NCI-H2171 treated with DMSO at 0.1 percent for 48 hours (cell line): ENCODE measurements at regions not wholly inside any gene's neighbourhood (a gene's known extent, or its start where the extent isn't known, plus 50 kb on each side); places are given as distances from the start of the nearest gene placed in this dataset.
"Not testable (repeated sequence)": the region's sequence is repeated elsewhere in the genome, so short reads cannot be mapped to it uniquely, and the experiment has no call there.

ENCODE experiments used
- DNase-seq: peaks from one replicate; lab custom pipeline; 2025; lab: John Stamatoyannopoulos, UW

- no peak for DNase-seq
These were observed 253.5 kb upstream of the GRIN3A start for GRCh38 chr9:101991926-101992325.

GRCh38 chr9:101977614-101978210, 239.3 kb upstream of the GRIN3A start:
- peak; percentile 67 for DNase-seq

- DNase-seq = peak; percentile 78
These were observed 232.2 kb upstream of the GRIN3A start for GRCh38 chr9:101970609-101971008.

DNA sequence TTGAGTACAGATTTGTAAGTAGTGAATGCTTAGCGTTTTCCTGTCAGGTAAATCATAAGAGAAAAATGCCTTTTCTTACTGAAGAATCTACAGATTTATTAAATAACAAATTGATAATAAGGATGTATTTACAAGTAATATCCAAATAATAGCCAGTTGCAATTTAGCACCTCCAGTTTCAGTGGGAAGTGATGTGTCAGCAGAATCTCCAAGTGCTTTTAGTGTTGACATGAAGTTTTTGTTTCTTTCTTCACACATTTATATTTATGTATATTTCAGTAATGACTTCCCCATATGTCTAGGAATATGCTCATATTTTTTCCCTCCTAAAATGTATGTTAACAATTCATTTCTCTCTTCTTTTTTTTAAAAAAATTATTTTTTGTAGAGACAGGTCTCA, 229.9 kb upstream of the GRIN3A start:
- DNase-seq = no peak

GRCh38 chr9:101966691-101967090, 228.2 kb upstream of the GRIN3A start:
- DNase-seq = peak; percentile 36

- DNase-seq = no peak
These were observed 219.3 kb upstream of the GRIN3A start for GRCh38 chr9:101957705-101958104.

- no peak for DNase-seq
These were observed 213.2 kb upstream of the GRIN3A start for GRCh38 chr9:101951598-101951997.

DNA sequence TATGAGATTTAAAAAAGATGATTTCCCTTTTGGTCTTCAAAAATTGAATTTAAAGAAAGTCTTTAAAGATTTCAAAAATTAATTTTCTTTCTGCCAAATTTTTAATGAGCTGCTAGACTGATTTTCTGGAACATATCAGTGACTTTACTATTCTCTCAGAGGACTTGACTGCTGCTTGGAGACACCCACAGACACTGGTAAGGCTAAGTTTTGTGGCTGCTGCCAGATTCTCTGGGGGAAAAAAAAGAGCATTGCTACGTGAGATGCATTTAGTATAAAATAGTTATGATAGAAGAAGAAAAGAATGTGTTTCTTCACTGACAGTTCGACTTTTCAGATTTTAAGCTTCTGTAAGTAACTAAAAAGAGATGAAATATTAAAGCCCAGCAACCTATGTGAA, 193.3 kb upstream of the GRIN3A start:
- DNase-seq = no peak

- DNase-seq = no peak
These were observed 192.3 kb upstream of the GRIN3A start for GRCh38 chr9:101930783-101931182.

DNA sequence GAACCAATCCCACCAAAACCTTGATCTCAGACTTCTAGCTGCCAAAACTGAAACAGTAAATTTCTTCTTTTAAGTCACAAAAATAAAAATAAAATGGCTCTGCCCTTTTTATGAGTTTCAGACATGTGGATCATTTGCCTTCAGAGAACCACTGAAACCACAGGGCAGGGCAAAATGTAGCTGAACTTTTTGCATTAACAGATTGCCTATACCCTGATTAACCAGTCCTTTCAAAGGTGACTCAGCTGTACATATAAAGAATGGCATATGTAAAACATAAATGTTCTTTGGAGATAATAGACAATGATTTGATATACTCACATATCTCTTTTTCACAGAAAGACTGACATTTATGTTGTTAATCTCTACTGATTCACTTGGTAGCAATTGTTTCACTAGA, 187.1 kb upstream of the GRIN3A start:
- DNase-seq = no peak

DNA sequence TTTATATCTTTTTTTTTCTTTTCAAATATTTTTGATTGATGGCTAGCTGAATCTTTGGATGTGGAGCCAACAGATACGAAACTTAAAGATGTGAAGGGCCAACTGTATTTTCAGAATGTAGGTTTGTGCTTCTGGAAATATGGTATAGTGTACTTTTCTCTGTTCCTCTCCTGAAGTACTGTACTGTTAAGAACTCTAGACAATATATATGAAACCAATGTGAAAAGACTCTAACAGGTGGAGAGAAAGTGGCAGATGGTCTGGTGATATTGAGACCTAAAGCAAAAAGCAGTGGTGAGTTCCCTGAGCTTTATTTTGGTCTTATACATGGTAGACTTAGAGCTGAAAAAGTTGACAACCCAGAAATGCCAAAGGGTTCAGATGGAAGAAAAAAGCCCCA, 185.0 kb upstream of the GRIN3A start:
- peak; percentile 68 for DNase-seq

- DNase-seq = not testable (repeated sequence)
These were observed 178.5 kb upstream of the GRIN3A start for GRCh38 chr9:101916948-101917347.

DNA sequence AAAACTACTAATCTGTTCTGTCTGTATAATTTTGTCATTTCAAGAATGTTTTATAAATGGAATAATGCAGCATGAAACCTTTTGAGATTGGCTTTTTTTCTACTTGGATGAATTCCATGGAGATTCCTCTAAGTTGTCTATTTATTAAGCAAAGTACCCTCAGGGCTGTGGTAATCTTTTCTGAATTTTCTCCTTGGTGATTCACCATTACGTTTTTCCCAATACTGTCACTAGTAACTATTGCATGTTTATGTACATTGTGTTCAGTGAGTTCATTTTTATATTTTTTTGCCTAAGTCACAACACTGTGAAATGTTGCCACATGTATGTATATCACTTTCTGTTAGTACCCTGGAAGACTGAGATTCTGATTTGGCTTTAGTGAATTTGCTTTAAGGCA, 177.0 kb upstream of the GRIN3A start:
- no peak for DNase-seq

- no peak for DNase-seq
These were observed 174.3 kb upstream of the GRIN3A start for GRCh38 chr9:101912698-101913097.

DNA sequence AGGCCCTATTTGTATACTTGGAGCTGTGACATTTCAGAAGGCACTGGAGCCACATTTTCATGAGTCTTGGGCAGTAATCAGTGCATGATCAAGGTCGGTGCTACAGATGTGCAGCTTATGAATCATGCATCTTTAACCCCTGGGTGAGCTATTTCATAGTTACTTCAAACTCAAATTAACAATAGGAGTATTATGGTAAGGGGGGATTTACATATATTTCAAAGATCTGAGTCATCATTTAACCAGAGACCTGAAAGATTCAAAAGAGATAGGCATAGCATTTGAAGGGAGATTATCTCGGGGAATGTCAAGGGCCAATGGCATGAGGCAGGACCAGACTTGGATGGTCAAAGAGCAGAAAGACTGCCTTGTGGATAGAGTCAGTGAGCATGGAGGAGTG, 169.0 kb upstream of the GRIN3A start:
- DNase-seq = no peak

DNA sequence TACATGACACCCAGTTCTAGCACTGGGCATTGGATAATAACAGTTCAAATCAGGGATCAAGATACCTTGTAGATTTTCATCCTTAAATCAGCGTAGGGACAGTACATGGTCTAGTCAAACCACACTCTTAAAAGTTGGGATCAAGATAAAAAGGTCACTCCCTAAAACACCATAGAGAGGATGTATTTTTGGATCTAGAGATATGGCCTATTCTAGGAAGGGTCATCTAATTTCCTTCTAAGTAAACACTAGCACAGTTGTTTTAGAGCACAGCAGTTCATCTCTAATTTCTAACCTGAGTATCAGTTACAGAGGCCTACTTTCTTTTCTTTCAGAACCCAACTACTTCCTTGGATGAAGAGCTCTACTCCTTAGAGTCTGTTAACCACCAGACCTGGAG, 166.4 kb upstream of the GRIN3A start:
- DNase-seq = no peak

- DNase-seq = no peak
These were observed 163.6 kb upstream of the GRIN3A start for GRCh38 chr9:101902051-101902450.

DNA sequence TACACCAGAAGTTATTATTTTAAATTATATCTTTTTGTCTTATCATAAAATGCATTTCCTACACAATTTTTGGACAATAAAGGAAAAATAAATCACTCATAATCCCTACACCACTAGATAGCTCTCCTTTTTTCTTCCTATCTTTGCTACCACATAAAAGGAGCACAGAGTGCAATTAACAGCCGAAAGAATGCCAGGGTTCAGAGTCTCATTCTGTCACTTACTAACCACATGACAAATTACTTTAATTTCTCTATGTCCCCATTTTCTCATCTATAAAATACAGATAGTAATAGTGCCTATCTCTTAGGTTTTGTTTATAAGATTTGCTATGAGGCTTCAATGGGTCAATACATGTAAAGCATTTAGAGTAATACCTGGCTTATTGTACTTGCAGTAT, 158.7 kb upstream of the GRIN3A start:
- DNase-seq = no peak

DNA sequence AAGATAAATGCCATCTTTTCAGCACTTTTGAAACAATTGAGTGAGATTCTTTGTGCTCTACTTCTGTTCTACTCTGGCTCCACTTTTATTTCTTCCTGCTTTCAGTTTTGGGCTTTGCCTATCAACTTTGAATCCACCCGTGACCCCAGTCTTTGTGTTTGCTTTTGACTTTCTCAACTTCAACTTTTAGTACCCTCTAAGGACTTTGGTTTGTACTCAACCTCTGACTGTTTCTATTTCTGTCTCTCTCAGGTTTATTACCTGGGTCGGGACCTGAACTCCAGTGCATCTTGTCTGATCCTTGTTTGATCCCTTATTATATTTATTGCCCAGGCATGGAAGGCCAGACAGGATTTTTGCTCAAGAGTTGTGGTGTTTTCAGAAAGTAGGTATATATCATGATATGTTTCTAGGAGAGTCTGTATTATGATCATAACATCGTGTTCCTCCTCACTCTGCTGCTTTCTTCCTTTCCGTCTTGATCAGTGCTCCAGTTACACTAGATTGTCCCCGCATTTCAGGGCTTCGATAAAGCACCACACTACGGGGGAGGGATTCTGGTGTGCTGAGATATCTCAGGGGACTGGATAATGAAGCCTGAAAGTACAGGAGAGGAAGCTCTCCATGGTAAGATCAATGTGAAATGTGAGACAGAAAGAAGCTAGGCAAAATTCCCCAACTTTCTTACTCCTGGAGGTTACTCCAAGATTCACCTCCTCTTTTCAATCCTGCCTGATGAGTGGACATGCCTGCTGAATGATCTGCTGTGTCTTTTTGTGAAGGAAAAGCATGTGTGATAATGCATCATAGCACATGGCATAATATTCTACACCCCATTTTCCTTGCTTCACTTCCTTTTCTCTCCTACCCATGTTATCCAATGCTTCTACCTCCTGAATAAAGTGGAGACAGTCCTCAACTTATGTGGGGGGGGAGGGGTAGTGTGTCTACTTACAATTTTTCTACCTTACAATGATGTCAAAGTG, 155.5 kb upstream of the GRIN3A start:
- no peak for DNase-seq

DNA sequence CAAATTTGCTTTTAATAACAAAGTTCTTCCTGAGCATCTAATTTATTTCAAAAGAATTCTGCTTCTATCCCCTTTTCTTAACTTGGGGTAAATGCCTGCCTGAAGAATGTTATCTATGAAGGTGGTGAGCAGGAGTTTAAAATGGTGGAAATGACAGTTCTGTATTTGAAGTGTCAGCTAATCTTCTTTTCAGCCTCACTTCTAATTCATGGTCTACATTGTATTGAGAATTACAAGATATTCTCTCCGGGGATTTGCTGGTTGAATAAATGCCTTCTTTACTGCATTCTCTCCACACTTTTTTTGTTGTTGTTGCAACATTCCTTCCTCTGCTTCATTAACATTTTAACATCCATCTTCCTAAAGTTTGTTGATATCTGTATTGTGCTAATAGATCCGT, 143.1 kb upstream of the GRIN3A start:
- no peak for DNase-seq

GRCh38 chr9:101880846-101881245, 142.4 kb upstream of the GRIN3A start:
- no peak for DNase-seq

GRCh38 chr9:101878734-101879133, 140.3 kb upstream of the GRIN3A start:
- DNase-seq = no peak

DNA sequence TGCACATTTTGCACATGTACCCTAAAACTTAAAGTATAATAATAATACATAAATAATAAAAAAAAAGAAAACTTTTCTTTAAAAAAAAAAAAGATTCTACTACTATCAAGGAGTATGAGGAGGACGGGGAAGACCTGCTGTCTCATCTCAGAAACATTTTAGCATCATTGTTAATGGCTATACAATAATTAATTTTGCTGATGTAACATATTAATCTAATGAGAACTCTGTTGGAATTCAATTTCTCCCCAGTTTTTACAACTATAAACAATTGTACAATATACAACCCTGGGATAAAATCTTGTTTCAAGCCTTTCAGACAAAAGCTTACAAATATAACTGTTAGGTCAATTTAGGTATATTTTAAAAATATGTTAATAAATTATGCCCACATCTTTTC, 139.0 kb upstream of the GRIN3A start:
- no peak for DNase-seq

DNA sequence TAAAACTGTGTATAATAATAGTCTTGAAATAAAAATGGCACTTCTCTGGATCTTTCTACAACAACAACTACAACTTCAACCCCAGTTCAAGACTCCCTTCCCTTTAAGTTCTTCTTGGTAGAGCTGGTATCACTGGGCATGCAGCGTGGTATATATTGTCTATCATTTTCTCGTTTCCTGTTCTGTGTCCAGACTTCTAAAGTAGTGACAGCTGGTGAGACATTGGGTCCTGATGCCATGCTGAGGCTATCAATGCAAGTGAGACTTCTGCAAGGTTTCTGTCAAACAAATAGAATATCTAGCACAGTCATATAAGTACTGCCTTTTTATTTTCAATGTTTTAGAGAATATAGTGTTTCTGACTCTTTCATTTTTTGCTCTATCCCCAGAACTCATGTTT, 123.0 kb upstream of the GRIN3A start:
- no peak for DNase-seq
